ENCODE measurements at regions not wholly inside any gene's neighbourhood (a gene's known extent, or its start where the extent isn't known, plus 50 kb on each side); places are given as distances from the start of the nearest gene placed in this dataset.
A peak's percentile ranks its signal among the peaks of the same experiment; 100 is the strongest.
"Not testable (repeated sequence)": the region's sequence is repeated elsewhere in the genome, so short reads cannot be mapped to it uniquely, and the experiment has no call there.

DNA sequence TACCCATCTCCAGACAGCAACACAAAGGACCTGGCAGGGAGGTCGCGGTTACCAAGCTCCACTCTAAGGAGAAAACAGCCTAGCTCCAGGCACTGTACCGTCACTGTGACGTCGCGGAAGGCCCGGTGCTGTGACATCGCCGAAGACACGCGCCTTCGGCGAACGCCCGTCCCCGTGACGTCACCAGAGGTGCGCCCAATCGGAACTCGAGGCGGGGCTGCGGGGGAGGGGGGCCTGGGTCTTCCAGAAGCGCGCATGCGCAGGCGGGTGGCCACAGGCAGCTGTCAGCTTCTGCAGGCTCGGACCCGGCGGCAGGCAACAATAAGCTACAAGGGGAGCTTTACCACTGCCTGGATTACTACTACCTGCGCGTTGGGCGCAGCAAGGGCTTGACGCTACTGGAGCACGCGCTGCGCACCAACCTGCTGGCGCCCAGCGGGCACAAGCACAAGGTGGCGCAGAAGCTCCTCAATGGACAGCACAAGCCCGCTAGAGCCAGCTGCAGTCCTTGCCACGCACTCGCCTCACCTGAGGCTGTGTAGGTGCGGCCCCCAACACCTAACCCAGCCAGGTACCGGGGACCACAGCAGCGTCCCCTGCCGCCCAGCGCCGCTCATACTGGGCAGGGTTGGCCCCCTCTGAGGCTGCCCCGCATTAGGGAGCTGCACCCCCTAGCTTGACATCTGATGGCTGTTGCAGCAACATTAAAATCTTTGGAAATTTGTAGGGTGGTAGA lies 208.4 kb downstream of the TPST1 start:
- FAIRE-seq (peak; percentile 55), DNase-seq (ENCODE audit: insufficient read length, low spot score) (peak; percentile 81)

GRCh38 chr7:66415659-66416265 lies 210.6 kb downstream of the TPST1 start:
- no peak for FAIRE-seq

GRCh38 chr7:66418537-66418936 lies 210.1 kb upstream of the KCTD7 start:
- no peak for FAIRE-seq
- DNase-seq (ENCODE audit: insufficient read length, low spot score) = no peak

More at GRCh38 chr7:66415659-66416265, 210.6 kb downstream of the TPST1 start:
- no peak for DNase-seq (ENCODE audit: insufficient read length, low spot score)

DNA sequence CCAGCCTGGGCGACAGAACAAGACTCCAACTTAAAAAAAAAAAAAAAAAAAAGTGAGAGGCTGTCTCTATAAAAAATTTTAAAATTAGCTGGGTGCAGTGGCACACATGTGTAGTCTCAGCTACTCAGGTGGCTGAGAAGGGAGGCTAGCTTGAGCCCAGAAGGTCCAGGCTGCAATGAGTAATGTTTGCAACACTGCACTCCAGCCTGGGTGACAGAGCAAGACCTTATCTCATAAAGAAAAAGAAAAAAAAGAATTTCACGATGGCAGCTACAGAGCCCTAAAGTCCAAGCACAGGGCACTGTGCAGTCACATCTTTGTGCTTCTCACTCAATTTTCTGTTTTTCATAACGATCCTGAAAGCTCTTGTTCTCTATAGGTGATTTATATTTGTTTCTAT lies 209.5 kb upstream of the KCTD7 start:
- no peak for FAIRE-seq
- no peak for DNase-seq (ENCODE audit: insufficient read length, low spot score)

- DNase-seq (ENCODE audit: insufficient read length, low spot score) (no peak), FAIRE-seq (no peak)
Observed at GRCh38 chr7:66421830-66422475, 206.7 kb upstream of the KCTD7 start.

- FAIRE-seq (no peak), DNase-seq (ENCODE audit: insufficient read length, low spot score) (no peak)
Observed at GRCh38 chr7:66423729-66424128, 205.0 kb upstream of the KCTD7 start.

DNA sequence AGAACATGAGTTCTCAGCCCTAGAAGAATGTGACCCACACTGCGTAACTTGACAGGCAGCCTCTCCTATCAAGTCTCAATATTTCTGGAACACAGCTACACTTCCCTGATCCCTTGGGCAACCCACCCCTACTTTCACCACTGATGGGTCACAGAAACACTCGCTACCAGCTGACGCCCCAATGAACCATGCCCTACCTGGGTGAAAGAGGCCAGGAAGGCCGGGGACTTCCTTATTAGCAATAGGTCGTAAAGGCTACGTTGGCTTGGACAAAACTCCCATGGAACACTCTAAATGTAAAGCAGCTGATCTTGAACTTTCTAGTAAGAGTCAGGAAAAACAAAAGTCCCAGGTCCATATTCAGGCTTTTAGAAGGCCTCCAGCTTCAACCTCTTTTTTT lies 202.3 kb upstream of the KCTD7 start:
- no peak for FAIRE-seq
- DNase-seq (ENCODE audit: insufficient read length, low spot score) = no peak

DNA sequence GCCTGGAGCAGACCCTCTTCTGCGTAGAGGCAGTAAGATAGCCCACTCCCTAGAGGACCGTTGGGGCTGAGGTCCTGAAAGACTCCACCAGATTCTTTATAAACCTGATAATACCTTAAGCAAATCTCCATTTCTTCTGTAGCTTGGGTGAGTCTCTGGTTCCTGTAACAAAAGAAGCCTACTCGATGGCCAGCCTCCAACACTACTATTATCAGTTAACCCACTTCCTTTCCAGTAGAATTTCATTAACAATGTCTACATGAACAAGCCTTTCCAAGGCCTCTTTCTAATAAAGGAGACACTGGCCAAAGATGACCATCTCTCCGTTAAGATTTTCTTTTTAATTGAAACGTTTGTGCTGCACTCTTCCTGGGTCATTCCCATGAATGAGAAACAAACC lies 201.7 kb upstream of the KCTD7 start:
- FAIRE-seq (no peak), DNase-seq (ENCODE audit: insufficient read length, low spot score) (no peak)

DNA sequence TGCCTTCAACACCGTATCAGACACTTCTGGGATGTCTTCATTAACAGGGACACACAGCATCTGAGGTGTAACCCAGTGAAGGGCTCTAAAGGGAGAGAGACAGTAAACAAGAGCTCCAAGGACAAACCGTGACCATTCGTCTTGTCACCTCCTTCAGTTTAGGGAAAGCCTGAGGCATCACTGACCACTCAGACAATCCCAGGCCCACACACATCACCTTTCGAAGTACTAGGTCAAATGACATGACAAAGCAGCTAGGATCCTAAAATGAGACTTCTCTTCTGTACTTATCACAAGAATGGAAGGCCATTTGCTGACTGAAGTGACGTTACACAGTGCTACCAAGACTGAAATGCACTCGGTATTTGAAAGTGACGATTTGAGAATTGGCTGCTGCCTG lies 200.7 kb upstream of the KCTD7 start:
- FAIRE-seq = no peak

DNA sequence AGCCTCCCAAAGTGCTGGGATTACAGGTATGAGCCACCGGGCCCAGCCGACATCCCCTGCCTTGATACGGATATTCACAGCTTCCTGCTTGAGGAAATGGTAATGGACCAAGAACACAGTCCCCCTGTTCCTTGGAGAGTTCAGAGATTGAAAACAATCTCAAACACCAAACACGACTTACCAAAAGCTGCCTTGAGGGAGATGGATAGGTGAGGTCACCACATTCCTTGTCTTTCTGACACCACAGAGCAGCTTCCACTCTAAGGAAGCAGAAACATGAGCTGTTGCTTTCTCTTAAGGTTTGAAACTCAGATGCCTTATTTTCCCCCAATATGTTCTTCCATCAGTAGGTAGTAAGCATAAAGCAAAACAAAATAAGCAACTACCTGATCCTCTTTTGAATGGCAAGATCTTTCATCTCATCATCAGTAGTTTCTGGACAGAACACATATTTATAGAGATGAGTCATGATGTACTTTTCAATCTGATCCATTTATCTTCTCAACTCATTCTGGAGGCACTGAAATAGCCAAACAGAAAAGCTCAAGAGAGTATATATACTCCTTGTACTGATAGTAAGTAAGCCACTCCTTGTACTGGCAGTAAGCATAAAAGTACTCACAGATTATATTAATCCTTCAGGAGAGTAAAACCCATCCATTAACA lies 199.1 kb upstream of the KCTD7 start:
- FAIRE-seq (no peak), DNase-seq (ENCODE audit: insufficient read length, low spot score) (no peak)

More for the DNA sequence above, 200.7 kb upstream of the KCTD7 start:
- DNase-seq (ENCODE audit: insufficient read length, low spot score) = no peak

DNA sequence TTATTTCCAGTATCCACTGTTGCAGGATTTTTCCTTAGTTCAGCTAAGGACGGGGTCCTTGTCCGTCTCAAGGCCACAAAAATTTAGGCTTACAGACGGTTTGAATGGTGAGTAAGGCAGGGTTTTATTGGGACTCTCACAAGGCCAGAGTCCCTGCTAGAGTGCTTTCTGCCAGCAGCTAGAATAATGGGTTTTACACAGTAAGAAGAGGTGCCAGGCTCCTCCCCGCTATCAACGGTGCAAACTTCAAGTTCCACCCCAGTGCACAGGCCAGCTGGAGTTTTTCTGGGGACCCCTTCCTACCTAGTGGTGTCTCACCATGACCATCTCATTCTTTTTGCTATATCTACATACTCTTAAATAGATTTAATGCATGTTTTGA lies 198.5 kb upstream of the KCTD7 start:
- DNase-seq (ENCODE audit: insufficient read length, low spot score) = no peak
- no peak for FAIRE-seq

DNA sequence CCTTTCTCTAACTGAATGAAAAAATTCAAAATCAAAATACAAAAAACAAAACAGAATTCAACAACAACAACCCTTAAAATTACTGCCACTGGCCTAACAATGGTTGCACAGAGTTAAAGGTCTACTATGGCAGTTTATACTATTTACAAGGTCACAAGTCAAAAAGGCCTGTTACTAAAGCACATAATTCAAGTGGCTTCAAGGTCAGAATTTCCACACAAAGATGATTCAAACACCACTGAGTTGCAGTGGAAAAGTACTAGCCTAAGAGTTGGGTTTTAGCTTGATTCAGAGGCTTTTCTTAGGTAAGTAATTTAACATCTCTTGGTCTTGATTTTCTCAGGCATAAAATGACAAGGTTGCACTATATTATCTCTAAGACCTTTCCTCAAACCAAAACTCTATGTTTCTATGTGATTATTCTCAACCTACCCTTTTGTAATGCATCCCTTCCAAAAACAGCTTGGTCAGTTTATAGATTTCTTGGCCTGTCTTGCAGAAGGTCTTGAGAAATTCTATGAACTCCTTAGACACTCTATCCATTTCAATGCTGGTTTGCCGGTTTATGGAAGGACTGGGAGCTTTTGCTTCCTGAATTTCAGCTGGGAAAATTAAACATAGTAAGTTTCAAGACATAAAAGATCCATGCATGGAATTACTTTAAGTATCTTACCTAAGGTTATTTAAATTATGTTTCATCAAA lies 189.8 kb upstream of the KCTD7 start:
- DNase-seq (ENCODE audit: insufficient read length, low spot score); FAIRE-seq: not testable (repeated sequence)

DNA sequence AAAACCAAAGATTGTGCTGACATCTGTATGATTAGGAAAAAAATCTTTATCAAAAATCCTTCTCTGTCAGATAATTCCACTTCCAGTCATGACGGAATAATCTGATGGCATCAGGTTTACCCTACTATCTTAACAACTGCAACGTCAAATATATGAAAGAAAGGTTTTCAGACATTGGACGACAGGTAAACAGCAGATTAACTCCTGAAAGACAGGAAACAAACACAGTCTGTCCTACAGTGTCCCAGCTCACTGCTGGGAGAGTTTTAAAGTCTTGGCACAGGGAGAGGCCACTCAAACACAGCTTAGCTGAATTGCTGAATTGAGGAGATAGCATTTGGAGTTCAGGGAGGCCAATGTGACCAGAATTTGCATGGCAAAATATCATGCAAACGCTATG lies 186.3 kb upstream of the KCTD7 start:
- FAIRE-seq (no peak), DNase-seq (ENCODE audit: insufficient read length, low spot score) (no peak)

- FAIRE-seq (no peak), DNase-seq (ENCODE audit: insufficient read length, low spot score) (no peak)
Observed at GRCh38 chr7:66443946-66444345, 184.7 kb upstream of the KCTD7 start.

GRCh38 chr7:66447007-66447406 lies 181.7 kb upstream of the KCTD7 start:
- DNase-seq (ENCODE audit: insufficient read length, low spot score); FAIRE-seq: not testable (repeated sequence)

- FAIRE-seq; DNase-seq (ENCODE audit: insufficient read length, low spot score): not testable (repeated sequence)
Observed at GRCh38 chr7:66450814-66451213, 177.9 kb upstream of the KCTD7 start.

GRCh38 chr7:66451713-66452112 lies 177.0 kb upstream of the KCTD7 start:
- FAIRE-seq = not testable (repeated sequence)

GRCh38 chr7:66452165-66452564 lies 176.5 kb upstream of the KCTD7 start:
- FAIRE-seq (no peak), DNase-seq (ENCODE audit: insufficient read length, low spot score) (no peak)

More at GRCh38 chr7:66451713-66452112, 177.0 kb upstream of the KCTD7 start:
- DNase-seq (ENCODE audit: insufficient read length, low spot score) = not testable (repeated sequence)

- DNase-seq (ENCODE audit: insufficient read length, low spot score) (no peak), FAIRE-seq (no peak)
Observed at GRCh38 chr7:66453340-66453739, 175.3 kb upstream of the KCTD7 start.

DNA sequence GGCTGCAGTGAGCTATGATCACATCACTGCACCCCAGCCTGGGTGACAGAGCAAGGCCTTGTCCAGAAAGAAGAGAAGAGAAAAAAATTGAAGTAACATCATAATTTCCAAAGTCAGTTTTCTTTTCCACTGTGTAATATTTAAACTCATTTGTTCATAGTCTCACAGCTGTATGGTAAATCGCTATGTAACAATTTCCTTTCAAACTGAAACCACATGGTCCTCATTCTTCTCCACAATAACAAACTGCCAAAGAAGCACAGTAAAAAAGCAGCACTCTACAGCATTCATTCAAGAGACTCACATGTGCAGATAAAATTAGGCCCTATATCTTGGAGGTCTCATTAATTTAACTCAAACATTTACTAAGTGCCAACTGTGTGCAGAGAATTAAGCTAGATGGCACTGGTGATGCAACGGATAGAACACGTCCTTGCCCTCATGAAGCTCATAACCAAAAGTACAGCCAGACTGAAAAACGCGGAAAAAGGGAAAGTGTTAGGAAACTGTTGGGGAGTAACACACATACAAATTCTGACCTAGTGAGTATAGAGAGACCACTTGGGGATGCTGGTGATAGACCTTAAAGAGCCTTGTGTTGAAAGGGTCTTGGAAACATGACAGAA lies 174.0 kb upstream of the KCTD7 start:
- no peak for FAIRE-seq
- no peak for DNase-seq (ENCODE audit: insufficient read length, low spot score)
